ENCODE measurements at regions not wholly inside any gene's neighbourhood (a gene's known extent, or its start where the extent isn't known, plus 50 kb on each side); places are given as distances from the start of the nearest gene placed in this dataset.

- TF ChIP-seq KDM4A (IDR thresholded peaks at IDR 0.05; ENCODE audit: low read depth, low read length, severe bottlenecking) (no peak), JUND (IDR thresholded peaks at IDR 0.05; ENCODE audit: low read length) (no peak), ATF2 (IDR thresholded peaks at IDR 0.05; ENCODE audit: low read length) (no peak), POLR2A (IDR thresholded peaks at IDR 0.05; ENCODE audit: control extremely low read depth in 1 of 2, low read depth in 2 of 2, low read length in 2 of 2) (no peak), YY1 (IDR thresholded peaks at IDR 0.05; ENCODE audit: low read depth, low read length) (no peak)
Observed at GRCh38 chr3:24646790-24647189, 152.1 kb upstream of the THRB start (continued).

Measured in H1 (cell line).